ENCODE measurements at regions not wholly inside any gene's neighbourhood (a gene's known extent, or its start where the extent isn't known, plus 50 kb on each side); places are given as distances from the start of the nearest gene placed in this dataset.

DNA sequence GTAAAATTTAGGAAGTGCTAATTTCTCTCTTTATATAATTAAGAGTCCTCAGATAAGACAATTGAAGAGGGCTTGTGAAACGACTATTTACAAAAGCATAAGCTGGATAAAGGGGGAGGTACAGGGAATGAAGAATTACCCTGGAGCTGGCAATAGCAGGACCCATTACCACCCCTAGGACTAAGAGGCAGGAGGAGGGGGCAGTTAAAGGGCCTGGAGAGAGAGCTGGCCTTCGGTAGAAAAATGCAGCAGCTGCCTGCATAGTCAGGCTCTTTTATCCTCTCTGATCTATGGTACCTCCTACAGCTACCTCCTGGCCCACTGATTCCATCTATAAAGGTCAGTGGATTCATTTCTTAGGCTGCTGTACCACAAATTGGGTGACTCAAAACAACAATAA lies 57.7 kb upstream of the TRPC3 start:
- DNase-seq (ENCODE audit: insufficient read length, low spot score), result no peak
- no peak for FAIRE-seq
- TF ChIP-seq, protein P1, sequence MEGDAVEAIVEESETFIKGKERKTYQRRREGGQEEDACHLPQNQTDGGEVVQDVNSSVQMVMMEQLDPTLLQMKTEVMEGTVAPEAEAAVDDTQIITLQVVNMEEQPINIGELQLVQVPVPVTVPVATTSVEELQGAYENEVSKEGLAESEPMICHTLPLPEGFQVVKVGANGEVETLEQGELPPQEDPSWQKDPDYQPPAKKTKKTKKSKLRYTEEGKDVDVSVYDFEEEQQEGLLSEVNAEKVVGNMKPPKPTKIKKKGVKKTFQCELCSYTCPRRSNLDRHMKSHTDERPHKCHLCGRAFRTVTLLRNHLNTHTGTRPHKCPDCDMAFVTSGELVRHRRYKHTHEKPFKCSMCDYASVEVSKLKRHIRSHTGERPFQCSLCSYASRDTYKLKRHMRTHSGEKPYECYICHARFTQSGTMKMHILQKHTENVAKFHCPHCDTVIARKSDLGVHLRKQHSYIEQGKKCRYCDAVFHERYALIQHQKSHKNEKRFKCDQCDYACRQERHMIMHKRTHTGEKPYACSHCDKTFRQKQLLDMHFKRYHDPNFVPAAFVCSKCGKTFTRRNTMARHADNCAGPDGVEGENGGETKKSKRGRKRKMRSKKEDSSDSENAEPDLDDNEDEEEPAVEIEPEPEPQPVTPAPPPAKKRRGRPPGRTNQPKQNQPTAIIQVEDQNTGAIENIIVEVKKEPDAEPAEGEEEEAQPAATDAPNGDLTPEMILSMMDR (IDR thresholded peaks at IDR 0.05; ENCODE audit: insufficient read depth, missing control alignments), result no peak

DNA sequence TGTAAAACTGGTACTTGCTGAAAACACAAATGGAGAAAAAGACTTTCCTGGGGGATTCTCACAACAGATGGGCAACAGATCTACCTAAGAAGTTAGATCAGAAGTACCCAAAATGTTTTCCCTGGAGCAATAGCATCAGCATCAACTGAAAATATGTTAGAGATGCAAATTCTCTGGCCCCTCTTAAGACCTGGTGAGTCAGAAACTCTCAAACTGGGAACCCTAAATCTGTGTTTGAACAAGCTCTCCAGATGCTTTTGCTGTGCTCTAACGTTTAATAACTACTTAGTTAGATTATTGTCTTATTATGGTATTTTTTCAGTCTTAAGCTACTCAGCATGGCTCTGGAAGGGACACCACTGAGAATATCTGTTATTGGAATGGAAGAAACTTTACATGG lies 55.2 kb upstream of the TRPC3 start:
- FAIRE-seq, result no peak
- TF ChIP-seq, protein P1 (IDR thresholded peaks at IDR 0.05; ENCODE audit: insufficient read depth, missing control alignments), result no peak
- no peak for DNase-seq (ENCODE audit: insufficient read length, low spot score)

DNA sequence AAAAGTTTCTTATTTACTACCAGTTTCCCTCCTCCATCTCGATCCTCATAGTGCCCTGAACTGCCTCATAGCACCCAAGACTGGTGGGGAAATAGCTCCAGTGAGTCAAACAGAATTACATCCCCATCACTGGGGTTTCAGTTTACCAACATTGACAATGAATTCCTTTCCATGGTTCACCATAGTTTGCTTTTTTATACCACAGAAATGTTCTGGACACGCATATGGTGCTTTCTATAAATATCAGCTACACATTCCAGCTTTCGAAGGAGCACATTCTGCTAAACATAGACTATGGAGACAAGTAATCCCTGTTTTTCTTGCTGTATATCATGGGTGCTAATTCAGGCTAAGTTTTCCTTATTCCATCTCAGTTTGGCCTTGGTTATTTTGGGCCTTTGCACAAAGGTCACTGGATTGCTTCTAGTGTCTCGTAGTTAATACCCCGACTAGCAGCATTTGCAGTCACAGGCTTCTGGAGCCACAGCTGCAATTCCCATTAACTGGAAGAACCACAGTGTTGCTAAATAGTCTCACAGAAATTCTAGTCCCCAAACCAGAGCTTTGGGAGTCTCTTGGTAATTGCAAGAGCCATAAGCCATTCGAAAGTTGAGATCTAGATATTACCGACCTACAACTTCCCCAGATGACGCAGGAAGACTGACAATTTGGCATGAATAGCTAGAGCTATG lies 53.4 kb upstream of the TRPC3 start:
- DNase-seq (ENCODE audit: insufficient read length, low spot score) (no peak), FAIRE-seq (no peak)
- TF ChIP-seq, protein P1 (IDR thresholded peaks at IDR 0.05; ENCODE audit: insufficient read depth, missing control alignments), result no peak

DNA sequence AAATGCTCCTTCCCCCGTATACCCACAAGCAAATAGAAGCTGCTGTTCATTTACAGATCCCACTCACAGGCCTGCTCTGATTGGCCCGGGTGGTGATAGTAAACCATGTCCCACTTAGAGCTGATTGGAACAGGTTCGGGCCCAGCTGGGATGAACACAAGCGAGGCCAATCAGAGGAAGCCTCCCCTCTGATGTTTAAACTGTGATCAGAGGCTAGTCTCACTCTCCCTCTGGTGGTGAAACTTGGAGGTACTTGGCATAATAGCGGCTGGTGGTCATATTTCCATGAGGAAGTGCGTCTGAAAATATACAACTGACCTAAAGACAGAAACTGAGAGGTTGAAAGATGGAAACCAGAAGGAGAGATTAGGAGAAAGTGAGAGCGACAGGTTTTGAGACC lies 51.5 kb upstream of the TRPC3 start:
- TF ChIP-seq, protein P1 (IDR thresholded peaks at IDR 0.05; ENCODE audit: insufficient read depth, missing control alignments), result peak; percentile 39
- DNase-seq (ENCODE audit: insufficient read length, low spot score), result no peak
- no peak for FAIRE-seq
